NCI-H345 treated with DMSO at 0.1 percent for 48 hours (cell line): ENCODE measurements at regions not wholly inside any gene's neighbourhood (a gene's known extent, or its start where the extent isn't known, plus 50 kb on each side); places are given as distances from the start of the nearest gene placed in this dataset.
"Not testable (repeated sequence)": the region's sequence is repeated elsewhere in the genome, so short reads cannot be mapped to it uniquely, and the experiment has no call there.

ENCODE experiments used
- DNase-seq: peaks from one replicate; lab custom pipeline; 2025; ENCODE audit not compliant: unreplicated experiment; lab: John Stamatoyannopoulos, UW

DNA sequence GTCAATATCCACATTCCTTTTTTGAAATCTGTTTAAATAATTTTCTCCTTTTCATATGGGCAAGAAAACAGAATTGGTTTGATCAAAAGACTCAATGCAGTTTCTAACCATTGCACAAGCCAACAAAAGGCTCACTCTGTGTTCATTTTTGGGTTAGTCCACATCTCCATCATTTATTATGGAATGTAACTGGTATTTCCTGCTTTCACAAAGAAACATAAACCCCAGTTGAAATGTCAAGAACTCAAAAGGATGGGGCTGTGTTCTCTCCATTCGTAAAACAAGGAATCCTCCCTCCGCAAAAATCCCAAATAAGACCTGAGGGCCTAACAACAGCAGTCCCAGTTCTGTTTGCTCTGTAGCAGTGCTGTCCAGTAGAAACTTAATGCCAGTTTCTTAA lies 420.9 kb downstream of the GJA1 start:
- no peak for DNase-seq

DNA sequence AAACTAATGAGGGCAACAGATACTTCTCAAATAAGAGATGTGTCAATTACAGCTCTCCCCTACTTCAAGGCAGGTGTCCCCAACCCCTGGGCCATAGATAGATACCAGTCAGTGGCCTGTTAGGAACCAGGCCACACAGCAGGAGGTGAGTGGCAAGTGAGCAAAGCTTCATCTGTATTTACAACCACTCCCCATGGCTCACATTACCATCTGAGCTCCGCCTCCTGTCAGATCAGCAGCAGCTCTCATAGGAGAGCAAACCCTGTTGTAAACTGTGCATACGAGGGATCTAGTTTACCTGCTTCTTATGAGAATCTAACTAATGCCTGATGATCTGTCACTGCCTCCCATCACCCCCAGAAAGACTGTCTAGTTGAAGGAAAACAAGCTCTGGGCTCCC lies 422.1 kb downstream of the GJA1 start:
- DNase-seq: no peak

DNA sequence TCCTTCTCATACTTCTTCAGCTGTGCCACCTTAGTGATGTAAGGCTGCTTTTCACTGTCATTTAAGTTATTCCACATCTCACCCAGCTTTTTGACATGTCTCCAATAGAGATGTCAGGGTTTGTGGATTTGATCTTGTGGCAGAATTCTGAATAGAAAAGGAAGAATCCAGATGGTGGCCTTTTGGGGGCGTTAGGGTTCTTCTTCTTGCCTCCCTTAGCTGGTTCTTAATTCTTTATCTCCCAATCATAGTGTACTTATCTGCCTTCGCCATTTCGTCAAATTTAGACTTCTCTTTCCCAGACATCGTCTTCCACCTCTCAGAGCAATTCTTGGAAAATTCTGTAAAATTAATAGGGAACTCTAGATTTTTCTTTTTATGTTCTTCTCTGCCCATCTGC lies 422.9 kb downstream of the GJA1 start:
- DNase-seq: no peak

- DNase-seq: no peak
Observed at GRCh38 chr6:121858986-121859385, 423.5 kb downstream of the GJA1 start.

- no peak for DNase-seq
Observed at GRCh38 chr6:121865811-121866210, 430.4 kb downstream of the GJA1 start.

DNA sequence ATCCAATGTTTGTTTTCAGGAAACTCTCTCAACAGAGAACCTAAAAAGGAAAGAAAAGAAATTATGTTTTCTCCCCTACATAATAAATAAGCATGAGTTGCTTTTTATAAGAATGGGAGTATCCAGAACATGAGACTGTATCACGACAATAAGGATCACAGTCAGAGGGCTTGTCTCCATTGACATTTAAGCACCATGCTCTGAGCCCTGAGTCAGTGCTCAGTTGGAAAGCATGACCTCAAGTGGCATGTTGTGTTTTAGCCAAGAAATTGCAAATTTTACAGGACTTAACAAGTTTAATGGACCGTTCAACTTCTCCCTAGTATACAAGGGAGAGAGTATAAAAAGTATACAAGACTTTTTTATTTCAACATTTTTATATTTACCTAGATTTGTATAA lies 431.6 kb downstream of the GJA1 start:
- DNase-seq: no peak

DNA sequence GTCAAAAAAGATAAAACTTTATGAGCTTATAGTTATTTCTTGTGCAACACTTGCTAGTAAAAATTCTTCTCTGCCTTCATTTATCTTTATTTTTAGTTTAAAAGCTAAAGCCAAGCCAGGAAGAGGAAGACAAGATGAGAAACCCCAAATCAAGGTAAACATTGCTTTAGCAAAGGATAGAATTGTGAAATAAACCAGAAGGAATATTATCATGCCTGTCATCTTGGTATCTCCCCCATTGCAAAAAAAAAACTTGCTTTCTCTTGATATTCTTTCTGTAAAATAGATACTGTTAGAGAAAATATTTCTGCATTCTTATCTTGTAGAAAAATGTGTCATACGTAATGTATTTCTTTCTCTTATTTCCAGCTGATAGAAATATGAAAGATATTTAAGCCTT lies 432.8 kb downstream of the GJA1 start:
- no peak for DNase-seq

DNA sequence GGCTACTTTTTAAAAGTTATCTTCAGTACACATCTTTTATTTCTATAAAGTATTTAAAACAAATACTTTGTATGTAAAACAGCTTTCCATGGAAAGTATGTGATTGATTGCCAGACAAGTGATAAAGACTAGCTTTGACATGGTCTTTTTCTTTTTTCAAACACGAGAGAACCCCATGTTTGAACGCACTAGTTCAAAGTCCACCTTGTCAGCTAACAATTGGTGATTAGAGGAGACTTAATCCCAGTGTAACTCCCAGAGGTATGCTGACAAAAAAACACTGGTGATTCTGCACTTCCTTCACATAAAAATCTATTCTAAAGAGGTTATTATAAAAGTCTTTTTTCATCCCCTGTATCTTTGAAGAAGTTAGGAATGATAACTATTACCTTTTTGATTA lies 438.1 kb downstream of the GJA1 start:
- no peak for DNase-seq

DNA sequence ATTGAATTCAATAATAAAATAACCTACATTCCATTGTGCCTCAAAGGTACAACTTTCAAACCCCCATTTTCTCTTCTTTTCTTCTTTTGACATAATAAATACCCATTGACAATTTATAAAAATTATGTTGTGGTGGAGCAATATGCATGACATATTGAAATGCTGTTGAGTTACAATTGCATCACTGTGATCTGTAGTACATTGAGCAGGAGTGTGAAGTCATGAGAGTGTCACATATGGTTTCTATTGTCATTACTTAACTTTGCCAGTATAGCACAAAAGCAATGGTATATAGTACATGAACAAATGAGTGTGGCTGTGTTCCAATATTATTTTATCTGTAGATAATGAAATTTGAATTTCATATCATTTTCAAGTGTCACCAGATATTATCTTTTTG lies 441.3 kb downstream of the GJA1 start:
- DNase-seq: no peak

DNA sequence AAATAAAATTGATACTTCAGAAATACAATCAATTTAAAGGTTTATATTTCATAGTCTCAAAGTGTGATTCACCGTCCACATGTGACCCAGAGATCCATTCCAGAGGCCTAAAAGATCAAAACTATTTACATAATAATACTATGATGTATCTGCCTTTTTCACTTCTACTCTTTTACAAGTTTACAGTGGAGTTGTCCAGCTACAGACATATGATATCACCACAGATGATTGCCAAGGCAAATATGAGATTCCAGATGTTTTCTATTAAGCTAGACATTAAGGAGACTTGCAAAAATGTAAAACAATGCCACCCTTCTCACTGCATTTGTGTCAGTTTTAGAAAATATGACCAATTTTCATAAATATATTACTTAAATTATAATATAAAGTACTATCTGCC lies 443.7 kb downstream of the GJA1 start:
- no peak for DNase-seq

GRCh38 chr6:121880831-121881230 lies 445.4 kb downstream of the GJA1 start:
- DNase-seq: no peak

- no peak for DNase-seq
Observed at GRCh38 chr6:121881974-121882667, 446.7 kb downstream of the GJA1 start.

GRCh38 chr6:121884091-121884490 lies 448.6 kb downstream of the GJA1 start:
- DNase-seq: no peak

- no peak for DNase-seq
Observed at GRCh38 chr6:121884620-121885019, 449.2 kb downstream of the GJA1 start.

- DNase-seq: no peak
Observed at GRCh38 chr6:121885399-121886152, 450.1 kb downstream of the GJA1 start.

DNA sequence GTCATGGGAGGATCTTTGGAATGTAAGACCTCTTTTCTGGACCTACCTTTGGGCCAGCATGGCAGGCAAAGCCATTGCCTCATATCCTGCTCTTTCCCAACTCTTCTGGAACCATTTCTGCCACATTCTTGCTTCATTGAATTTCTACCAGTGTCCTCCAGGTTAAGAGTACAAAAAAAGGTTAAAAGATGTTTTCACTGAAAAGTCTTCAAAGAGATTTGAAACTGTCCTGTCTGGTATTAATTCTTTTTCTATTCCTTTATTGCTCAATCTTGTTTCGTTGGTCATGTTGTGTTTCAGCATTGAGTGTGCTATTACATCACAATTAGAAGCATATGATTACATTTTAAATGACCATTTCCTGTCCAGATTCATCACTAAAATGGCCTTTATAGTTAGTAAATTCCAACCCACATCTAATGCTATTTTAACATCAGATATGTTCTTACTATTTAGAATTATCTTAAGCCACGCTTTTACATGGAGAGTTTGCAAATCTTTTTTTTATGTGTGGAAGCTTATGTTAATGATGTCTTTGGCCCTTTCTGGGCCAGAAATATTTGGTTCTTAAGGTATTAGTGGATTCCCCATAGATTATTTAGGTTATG lies 450.9 kb downstream of the GJA1 start:
- no peak for DNase-seq

DNA sequence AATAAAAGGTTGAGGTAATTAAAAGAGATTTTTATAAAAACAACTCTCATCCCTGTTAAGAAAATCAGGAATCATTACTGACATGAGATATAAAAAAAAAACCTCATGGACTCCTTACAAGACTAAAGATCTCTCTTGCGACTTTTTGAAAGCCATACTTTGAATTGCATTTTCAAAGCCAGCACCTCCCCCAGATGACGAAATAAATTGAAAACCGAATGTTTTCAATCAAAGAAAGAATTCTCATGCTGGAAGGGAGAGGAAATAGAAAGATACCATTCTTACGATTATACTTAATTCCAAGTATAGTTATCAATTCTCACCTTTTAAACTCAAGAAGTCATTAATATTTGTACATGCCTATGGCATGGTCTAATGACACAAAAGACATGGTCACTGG lies 452.3 kb downstream of the GJA1 start:
- DNase-seq: no peak

GRCh38 chr6:121890307-121890910 lies 455.0 kb downstream of the GJA1 start:
- no peak for DNase-seq

DNA sequence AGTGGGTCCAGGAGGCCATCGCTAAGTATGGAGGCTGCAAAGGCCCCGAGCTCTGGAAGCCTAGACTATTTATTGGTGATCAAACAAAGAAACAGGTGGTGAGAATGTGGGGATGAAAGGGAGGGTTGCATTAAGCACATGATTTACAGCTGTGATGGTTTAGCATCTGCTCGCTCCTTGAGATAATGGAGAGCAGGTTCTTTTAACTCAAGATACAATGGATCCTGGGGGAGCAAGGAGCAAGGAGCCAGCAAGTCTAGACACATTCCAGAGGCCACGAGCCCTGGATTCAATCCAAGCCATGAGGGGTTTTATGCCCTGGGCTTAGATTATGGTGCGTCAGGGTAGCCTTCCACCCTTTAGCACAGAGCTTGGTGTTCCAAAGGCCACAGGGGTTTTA lies 460.3 kb downstream of the GJA1 start:
- DNase-seq: not testable (repeated sequence)

DNA sequence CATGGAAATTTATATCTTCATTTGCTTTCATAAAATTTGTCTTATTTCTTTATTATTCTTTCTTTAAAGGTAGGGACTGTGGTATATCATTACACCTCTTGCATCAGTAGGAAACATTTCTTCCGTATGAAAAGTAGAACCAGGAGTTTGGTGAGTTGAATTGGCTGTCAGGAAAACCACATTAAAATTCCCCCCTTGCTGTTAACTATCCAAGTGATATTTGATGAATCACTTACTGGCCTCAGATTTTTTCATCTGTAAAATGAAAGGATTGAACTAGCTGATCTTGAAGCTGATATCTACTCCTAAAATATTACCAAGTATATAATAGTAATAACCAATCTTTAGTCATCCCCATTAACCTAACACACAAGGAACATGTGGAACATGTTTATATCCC lies 460.9 kb downstream of the GJA1 start:
- no peak for DNase-seq

- no peak for DNase-seq
Observed at GRCh38 chr6:121896771-121897170, 461.3 kb downstream of the GJA1 start.

GRCh38 chr6:121897337-121897760 lies 461.9 kb downstream of the GJA1 start:
- no peak for DNase-seq
